Common myeloid progenitor, CD34-positive (primary cell): ENCODE measurements at regions not wholly inside any gene's neighbourhood (a gene's known extent, or its start where the extent isn't known, plus 50 kb on each side); places are given as distances from the start of the nearest gene placed in this dataset.

Experiments
- CTCF ChIA-PET: fragments of 350-600 bp; sonication (Branson Sonifier 250); formaldehyde crosslinking; loops from one replicate; lab custom pipeline; 2021; ENCODE audit warnings: antibody characterized with exemption; lab: Charles Lee
- POLR2A ChIA-PET: fragments of 350-600 bp; sonication (Branson Sonifier 250); formaldehyde crosslinking; loops from one replicate; lab custom pipeline; 2021; ENCODE audit warnings: antibody characterized with exemption; lab: Charles Lee
- DNase-seq, 3 donors: peaks; one replicate each; pipeline versions ENCODE4 v3.0.0 to v3.0.0-alpha.2; 2013
- H3K27ac ChIP-seq, 2 experiments: 1 replicate in 1 of 2; 2 replicates in 1 of 2; pipeline ENCODE4 v1.7.0; 2013; ENCODE audit warnings: inconsistent platforms in 2 of 2, low read length in 2 of 2, mild to moderate bottlenecking in 2 of 2, low read depth in 1 of 2, moderate library complexity in 1 of 2; ENCODE audit not compliant: severe bottlenecking in 2 of 2, insufficient read depth in 1 of 2, poor library complexity in 1 of 2
- H3K27me3 ChIP-seq, 5 experiments: replicated peaks in 2 of 5; 1 replicate in 3 of 5; 2 replicates in 2 of 5; pipeline versions ENCODE4 v1.6.1 to v1.7.0; 2013; ENCODE audit warnings: low read length in 4 of 5, mild to moderate bottlenecking in 2 of 5, moderate library complexity in 2 of 5, inconsistent platforms in 1 of 5; ENCODE audit not compliant: insufficient read depth in 5 of 5, control insufficient read depth in 4 of 5
- H3K36me3 ChIP-seq, 4 experiments: 1 replicate in 2 of 4; 2 replicates in 2 of 4; pipeline versions ENCODE4 v1.6.1 to v1.7.0; 2013; ENCODE audit warnings: low read length in 3 of 4, control low read depth in 1 of 4, mild to moderate bottlenecking in 1 of 4; ENCODE audit not compliant: control insufficient read depth in 4 of 4, insufficient read depth in 4 of 4
- H3K4me1 ChIP-seq, 4 experiments: 1 replicate in 3 of 4; 2 replicates in 1 of 4; pipeline versions ENCODE4 v1.6.1 to v1.7.1; 2013; ENCODE audit warnings: low read length in 3 of 4, mild to moderate bottlenecking in 3 of 4, control low read depth in 1 of 4, inconsistent platforms in 1 of 4, moderate library complexity in 1 of 4; ENCODE audit not compliant: control insufficient read depth in 4 of 4, insufficient read depth in 4 of 4; ENCODE audit errors: control extremely low read depth in 1 of 4
- H3K4me3 ChIP-seq, 7 experiments: 1 replicate in 4 of 7; 2 replicates in 3 of 7; pipeline versions ENCODE4 v1.5.1 to v1.7.0; 2013; ENCODE audit warnings: mild to moderate bottlenecking in 7 of 7, low read length in 6 of 7, moderate library complexity in 6 of 7, inconsistent platforms in 2 of 7, low read depth in 2 of 7, control low read depth in 1 of 7; ENCODE audit not compliant: insufficient read depth in 4 of 7, control insufficient read depth in 1 of 7; ENCODE audit errors: extremely low read depth in 1 of 7
- H3K9me3 ChIP-seq, 5 experiments: 1 replicate in 4 of 5; 2 replicates in 1 of 5; pipeline versions ENCODE4 v1.6.1 to v1.7.1; 2013; ENCODE audit warnings: low read length in 4 of 5, mild to moderate bottlenecking in 2 of 5, inconsistent platforms in 1 of 5, low read depth in 1 of 5, moderate library complexity in 1 of 5; ENCODE audit not compliant: control insufficient read depth in 4 of 5, insufficient read depth in 2 of 5; ENCODE audit errors: control extremely low read depth in 1 of 5
- WGBS: methylation state at CpG from one replicate; pipeline ENCODE4 v1.1.5; 2013; ENCODE audit not compliant: insufficient coverage; 5-methylcytosine and 5-hydroxymethylcytosine counted together

- Histone ChIP-seq H3K4me1 (no peaks in the 10 kb centered on the region), H3K36me3 (no peaks in the 10 kb centered on the region), H3K9me3 (no peaks in the 10 kb centered on the region), H3K27ac (no peak overlapping the region), H3K27me3 (no peaks in the 10 kb centered on the region), H3K4me3 (no peak overlapping the region)
- whole genome bisulfite sequencing, result 92% methylated on average over 2 of the region's 2 CpGs
- CTCF ChIA-PET, result no interaction called here
- POLR2A ChIA-PET, result no interaction called here
- no peak for DNase-seq
Measured at GRCh38 chr2:118639371-118639770, 208.1 kb downstream of the EN1 start.

DNA sequence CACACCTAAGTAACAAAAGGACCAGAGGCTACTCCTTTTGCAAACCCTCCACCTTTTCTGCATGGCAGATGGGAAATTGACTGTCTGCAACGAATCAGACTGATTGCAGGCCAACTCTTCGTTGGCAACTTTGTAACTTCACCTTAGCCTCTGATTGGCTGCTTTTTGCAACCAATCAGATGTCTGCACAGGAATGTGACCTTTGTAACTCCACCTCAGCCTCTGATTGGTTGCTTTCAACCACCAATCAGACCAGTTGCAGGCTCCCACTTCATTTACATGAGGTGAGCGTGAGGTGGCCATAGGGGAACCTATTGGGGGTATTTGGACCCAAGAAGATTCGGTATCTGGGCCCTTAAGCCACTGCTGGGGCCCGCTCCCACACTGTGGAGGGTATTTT is 209.0 kb downstream of the EN1 start:
- Histone ChIP-seq H3K27me3 (no peaks in the 10 kb centered on the region), H3K9me3 (no peaks in the 10 kb centered on the region), H3K4me1 (no peaks in the 10 kb centered on the region), H3K27ac (no peak overlapping the region), H3K36me3 (no peaks in the 10 kb centered on the region), H3K4me3 (no peak overlapping the region)
- ChIA-PET POLR2A (no interaction called here), CTCF (no interaction called here)
- no peak for DNase-seq
- WGBS, result 64% methylated on average over 4 of the region's 5 CpGs

GRCh38 chr2:118635891-118636290 is 211.6 kb downstream of the EN1 start:
- Histone ChIP-seq H3K36me3 (no peaks in the 10 kb centered on the region), H3K4me3 (no peak overlapping the region), H3K9me3 (no peaks in the 10 kb centered on the region), H3K27me3 (no peaks in the 10 kb centered on the region), H3K4me1 (no peaks in the 10 kb centered on the region), H3K27ac (no peak overlapping the region)
- ChIA-PET POLR2A (no interaction called here), CTCF (no interaction called here)
- WGBS, result 51% methylated on average over 4 of the region's 6 CpGs
- no peak for DNase-seq

GRCh38 chr2:118634876-118635275 is 212.6 kb downstream of the EN1 start:
- no peak overlapping the region for H3K27ac ChIP-seq
- H3K9me3 ChIP-seq, result no peaks in the 10 kb centered on the region
- WGBS, result 83% methylated on average over 1 of the region's 3 CpGs
- no peaks in the 10 kb centered on the region for H3K27me3 ChIP-seq
- DNase-seq, result no peak
- H3K4me1 ChIP-seq, result no peaks in the 10 kb centered on the region
- CTCF ChIA-PET, result no interaction called here
- POLR2A ChIA-PET, result no interaction called here
- H3K4me3 ChIP-seq, result no peak overlapping the region
- H3K36me3 ChIP-seq, result no peaks in the 10 kb centered on the region

DNA sequence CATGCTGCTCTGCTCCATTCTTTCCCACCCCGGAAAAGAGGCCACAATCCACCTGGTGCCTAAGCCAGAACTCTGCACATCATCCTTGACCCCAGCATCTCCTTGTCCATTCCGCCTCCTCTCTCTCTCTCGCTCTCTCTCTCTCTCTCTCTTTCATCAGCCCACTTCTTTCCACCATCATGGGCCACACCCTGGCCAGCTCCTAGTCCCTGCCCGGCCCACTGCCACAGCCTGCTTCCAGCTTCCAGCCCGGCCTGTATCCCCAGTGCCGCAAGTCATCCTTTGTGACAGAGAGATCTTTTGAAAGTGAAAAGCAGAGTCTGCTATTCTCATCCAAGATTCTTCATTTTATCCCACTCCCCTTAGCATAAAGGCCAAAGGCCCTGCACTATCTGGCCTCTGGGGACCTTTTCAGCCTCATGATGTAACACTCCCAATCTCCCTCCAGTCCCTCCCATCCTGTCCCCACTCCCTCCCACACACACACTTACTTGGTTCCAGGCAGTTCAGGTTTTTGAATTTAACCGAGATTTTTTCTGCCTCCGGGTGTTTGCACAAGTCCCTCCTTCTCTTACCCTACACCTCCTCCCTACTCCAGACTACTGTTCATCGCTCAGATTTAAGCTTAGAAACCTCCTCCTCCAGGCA is 214.0 kb downstream of the EN1 start:
- Histone ChIP-seq H3K4me1 (no peaks in the 10 kb centered on the region), H3K9me3 (no peaks in the 10 kb centered on the region), H3K4me3 (no peak overlapping the region), H3K27ac (no peak overlapping the region), H3K27me3 (no peaks in the 10 kb centered on the region), H3K36me3 (no peaks in the 10 kb centered on the region)
- ChIA-PET CTCF (no interaction called here), POLR2A (no interaction called here)
- WGBS, result 92% methylated on average over 9 of the region's 9 CpGs
- DNase-seq, result no peak

GRCh38 chr2:118632921-118633320 is 214.5 kb downstream of the EN1 start:
- Histone ChIP-seq H3K4me1 (no peaks in the 10 kb centered on the region), H3K36me3 (no peaks in the 10 kb centered on the region), H3K27ac (no peak overlapping the region), H3K27me3 (no peaks in the 10 kb centered on the region), H3K4me3 (no peak overlapping the region), H3K9me3 (no peaks in the 10 kb centered on the region)
- ChIA-PET CTCF (no interaction called here), POLR2A (no interaction called here)
- no peak for DNase-seq
- WGBS, result no CpG with 5 or more reads among the region's 11 CpGs

DNA sequence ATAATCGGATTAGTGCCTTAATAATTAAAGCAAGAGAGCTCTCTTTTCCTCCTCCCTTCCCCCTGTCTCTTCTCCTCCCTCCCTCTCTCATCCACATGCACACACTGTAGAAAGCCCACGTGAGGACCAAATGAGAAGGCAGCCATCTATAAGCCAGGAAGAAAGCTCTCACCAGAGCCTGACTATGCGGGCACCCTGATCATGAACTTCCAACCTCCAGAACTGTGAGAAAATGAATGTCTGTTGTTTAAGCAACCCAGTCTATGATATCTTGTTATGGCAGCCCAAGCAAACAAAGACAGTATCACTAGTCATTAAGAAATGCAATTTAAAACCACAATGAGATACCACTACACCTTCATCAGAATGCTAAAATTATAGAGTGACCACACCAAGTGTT is 220.3 kb downstream of the EN1 start:
- H3K4me1 ChIP-seq, result no peaks in the 10 kb centered on the region
- no peaks in the 10 kb centered on the region for H3K9me3 ChIP-seq
- no peaks in the 10 kb centered on the region for H3K27me3 ChIP-seq
- WGBS, result no CpG with 5 or more reads among the region's 3 CpGs
- H3K4me3 ChIP-seq, result no peak overlapping the region
- no peaks in the 10 kb centered on the region for H3K36me3 ChIP-seq
- ChIA-PET POLR2A (no interaction called here), CTCF (no interaction called here)
- H3K27ac ChIP-seq, result no peak overlapping the region
- DNase-seq, result no peak
